HepG2 (cell line): ENCODE measurements at regions not wholly inside any gene's neighbourhood (a gene's known extent, or its start where the extent isn't known, plus 50 kb on each side); places are given as distances from the start of the nearest gene placed in this dataset.

ENCODE experiments used
- ATAC-seq: fragments of 200-7000 bp; cut with Tn5 transposase; 3 replicates; pipeline ENCODE4 v1.9.1; 2020; ENCODE audit warnings: mild to moderate bottlenecking, moderate library complexity
- BruUV-seq: library from RNA; stranded (reverse); fragments of 400-500 nt; replicated peaks from 2 replicates; lab custom pipeline; 2021; lab: Mats Ljungman, UMichigan
- CTCF ChIA-PET: fragments of 300-600 bp; formaldehyde crosslinking; extraction: SDS; loops from one replicate; lab custom pipeline; 2021; ENCODE audit warnings: low total read pairs, inconsistent platforms, low intra/inter-chr PET ratio; lab: Yijun Ruan, JAX
- POLR2A ChIA-PET: fragments of 350-600 bp; sonication (Branson Sonifier 250); formaldehyde crosslinking; loops from one replicate; lab custom pipeline; 2020; ENCODE audit warnings: antibody characterized with exemption, inconsistent platforms; lab: Yijun Ruan, JAX
- DNase-seq: peaks from one replicate; pipeline ENCODE4 v3.0.0-alpha.2; 2015; ENCODE audit warnings: low spot score
- FAIRE-seq: peaks from 3 replicates; lab custom pipeline; 2011; peaks lifted over from hg19 to GRCh38; lab: Jason Lieb, UNC
- H2AFZ ChIP-seq: one replicate; pipeline ENCODE4 v1.6.1; 2011; ENCODE audit warnings: low read length, inconsistent platforms
- H3K27ac ChIP-seq: fragments of 300-600 bp; 3 replicates; pipeline ENCODE4 v1.8.0; 2011; ENCODE audit warnings: mixed run types, mild to moderate bottlenecking, mixed read lengths, low read length, inconsistent platforms; ENCODE audit not compliant: insufficient read depth; ENCODE audit errors: extremely low read length
- H3K27me3 ChIP-seq, 2 experiments: fragments of 200-600 bp in 1 of 2; 2 replicates in 1 of 2; 3 replicates in 1 of 2; pipeline versions ENCODE4 v1.6.0 to v1.8.0; 2011; ENCODE audit warnings: low read length in 2 of 2, mild to moderate bottlenecking in 2 of 2, moderate library complexity in 2 of 2, inconsistent platforms in 1 of 2; ENCODE audit not compliant: insufficient read depth in 2 of 2, control insufficient read depth in 1 of 2
- H3K36me3 ChIP-seq, 2 experiments: fragments of 200-600 bp in 1 of 2; replicated peaks in 1 of 2; 2 replicates in 1 of 2; 3 replicates in 1 of 2; pipeline versions ENCODE4 v1.5.1 to v1.8.0; 2011; ENCODE audit warnings: low read length in 2 of 2, inconsistent platforms in 1 of 2; ENCODE audit not compliant: insufficient read depth in 2 of 2, control insufficient read depth in 1 of 2
- H3K4me1 ChIP-seq: 2 replicates; pipeline ENCODE4 v1.5.1; 2012; ENCODE audit warnings: low read length, inconsistent platforms; ENCODE audit not compliant: insufficient read depth
- H3K4me2 ChIP-seq: 2 replicates; pipeline ENCODE4 v1.6.0; 2011; ENCODE audit warnings: low read depth, low read length, inconsistent platforms
- H3K4me3 ChIP-seq, 3 experiments: fragments of 200-600 bp in 1 of 3; sonication (generic), shearing (Covaris generic) in 1 of 3; replicated peaks in 1 of 3; 2 replicates each; pipeline ENCODE4 v1.5.1; 2011 to 2016; ENCODE audit warnings: low read length in 3 of 3, inconsistent platforms in 2 of 3, low read depth in 2 of 3, mild to moderate bottlenecking in 2 of 3, control low read depth in 1 of 3, mixed read lengths in 1 of 3; ENCODE audit not compliant: insufficient read depth in 1 of 3
- H3K79me2 ChIP-seq: one replicate; pipeline ENCODE4 v1.6.1; 2011; ENCODE audit warnings: low read length, inconsistent platforms; ENCODE audit not compliant: insufficient read depth
- H3K9ac ChIP-seq: 2 replicates; pipeline ENCODE4 v1.6.0; 2011; ENCODE audit warnings: mild to moderate bottlenecking, low read depth, low read length, inconsistent platforms; ENCODE audit not compliant: insufficient read depth
- H3K9me3 ChIP-seq: 2 replicates; pipeline ENCODE4 v1.5.1; 2012; ENCODE audit warnings: mild to moderate bottlenecking, low read length
- H4K20me1 ChIP-seq: 2 replicates; pipeline ENCODE4 v1.6.0; 2011; ENCODE audit warnings: inconsistent platforms, mild to moderate bottlenecking, low read length, moderate library complexity; ENCODE audit not compliant: insufficient read depth
- ARID4A ChIP-seq: sonication (generic); formaldehyde crosslinking; IDR thresholded peaks from 2 replicates; pipeline ENCODE4 v1.5.0; 2020; ENCODE audit warnings: mild to moderate bottlenecking, missing genetic modification reagents, borderline replicate concordance
- ATF1 ChIP-seq: IDR thresholded peaks from 2 replicates; pipeline ENCODE4 v1.6.1; 2016; ENCODE audit warnings: mild to moderate bottlenecking, control low read depth
- EHMT2 ChIP-seq: fragments of 200-600 bp; sonication (generic); IDR thresholded peaks from 2 replicates; pipeline ENCODE4 v1.7.0; 2017; ENCODE audit warnings: antibody characterized with exemption, low read depth, low read length, borderline replicate concordance
- ELF3 ChIP-seq: IDR thresholded peaks from 2 replicates; pipeline ENCODE4 v1.6.1; 2016; ENCODE audit warnings: missing genetic modification reagents, missing compliant biosample characterization
- FOSL1 ChIP-seq: sonication (generic); formaldehyde crosslinking; IDR thresholded peaks from 2 replicates; pipeline ENCODE4 v1.9.0; 2021; ENCODE audit warnings: missing genetic modification reagents, borderline replicate concordance
- FOSL2 ChIP-seq: sonication (generic); formaldehyde crosslinking; IDR thresholded peaks from 2 replicates; pipeline ENCODE4 v1.4.0; 2020; ENCODE audit warnings: missing genetic modification reagents
- HNRNPLL ChIP-seq: fragments of 200-400 bp; formaldehyde crosslinking; IDR thresholded peaks from 2 replicates; pipeline ENCODE4 v1.6.1; 2017; ENCODE audit warnings: mild to moderate bottlenecking, low read depth, low read length; ENCODE audit not compliant: poor library complexity, severe bottlenecking
- NCOR1 ChIP-seq: fragments of 200-600 bp; sonication (generic); IDR thresholded peaks from 2 replicates; pipeline ENCODE4 v1.7.0; 2017; ENCODE audit warnings: antibody characterized with exemption, low read length, borderline replicate concordance
- PAX8 ChIP-seq: sonication (generic); formaldehyde crosslinking; IDR thresholded peaks from 2 replicates; pipeline ENCODE4 v1.8.0; 2022; ENCODE audit warnings: mild to moderate bottlenecking, missing genetic modification reagents, borderline replicate concordance
- RORA ChIP-seq: sonication (generic); formaldehyde crosslinking; IDR thresholded peaks from 2 replicates; pipeline ENCODE4 v1.5.0; 2020; ENCODE audit warnings: mild to moderate bottlenecking, missing genetic modification reagents, moderate library complexity
- TERF1 ChIP-seq: sonication (generic); formaldehyde crosslinking; IDR thresholded peaks from 2 replicates; pipeline ENCODE4 v1.8.0; 2022; ENCODE audit warnings: mild to moderate bottlenecking, missing genetic modification reagents, moderate library complexity
- TFDP1 ChIP-seq: IDR thresholded peaks from 2 replicates; pipeline ENCODE4 v1.6.1; 2016; ENCODE audit warnings: missing compliant biosample characterization, missing genetic modification reagents, borderline replicate concordance
- ZNF761 ChIP-seq: sonication (generic); formaldehyde crosslinking; conservative IDR thresholded peaks from 2 replicates; pipeline ENCODE4 v1.4.0; 2020; ENCODE audit warnings: mild to moderate bottlenecking, missing genetic modification reagents
- ZNF776 ChIP-seq: sonication (generic); formaldehyde crosslinking; IDR thresholded peaks from 2 replicates; pipeline ENCODE4 v1.4.0; 2020; ENCODE audit warnings: mild to moderate bottlenecking, missing genetic modification reagents
- ZSCAN31 ChIP-seq: sonication (generic); formaldehyde crosslinking; IDR thresholded peaks from 2 replicates; pipeline ENCODE4 v1.5.0; 2020; ENCODE audit warnings: low read depth, mild to moderate bottlenecking, missing genetic modification reagents
- WGBS: methylation state at CpG from one replicate; pipeline ENCODE4 v1.1.6; 2017; ENCODE audit warnings: low lambda C conversion rate; 5-methylcytosine and 5-hydroxymethylcytosine counted together
- in situ Hi-C: cut with HindIII; loops from 2 replicates; pipeline ENCODE4 v1.10.0; 2017; ENCODE audit warnings: low pct_unique_long_range_greater_than_20kb; ENCODE audit not compliant: extremely low pct_ligation_motif_present
- intact Hi-C: fragments of 100-400 bp; cut with micrococcal nuclease; formaldehyde crosslinking; loops from one replicate; pipeline ENCODE4 v1.10.0; 2022; ENCODE audit not compliant: unreplicated experiment

GRCh38 chr6:3533981-3534380 is 77.1 kb upstream of the SLC22A23 start:
- Histone ChIP-seq H3K9me3 (no peaks in the 10 kb centered on the region), H3K4me1 (no peaks in the 10 kb centered on the region), H3K27ac (no peak overlapping the region), H4K20me1 (no peaks in the 10 kb centered on the region)
- TF ChIP-seq ZNF776 (CRISPR knock-in tag) (no peak), ZSCAN31 (CRISPR knock-in tag) (no peak), ZNF761 (CRISPR knock-in tag) (no peak), HNRNPLL (no peak), FOSL2 (no peak), ARID4A (CRISPR knock-in tag) (no peak), TFDP1 (no peak), RORA (CRISPR knock-in tag) (no peak), ELF3 (CRISPR knock-in tag) (no peak), FOSL1 (no peak), PAX8 (no peak), NCOR1 (no peak), EHMT2 (no peak), TERF1 (CRISPR knock-in tag) (no peak), ATF1 (CRISPR knock-in tag) (no peak)
- TF ChIP-seq, all 625 proteins: peak for 0
- Histone ChIP-seq H3K4me3 (no peak overlapping the region), H3K27me3 (peaks cover 6 to 83% of the 10 kb centered on the region in 2 experiments; a peak in 3 of 5 replicates), H3K4me2 (no peak overlapping the region), H3K79me2 (no peaks in the 10 kb centered on the region), H3K9ac (no peak overlapping the region), H2AFZ (no peak overlapping the region), H3K36me3 (no peaks in the 10 kb centered on the region)
- FAIRE-seq = no peak
- BruUV-seq = no TSS peak
- in situ Hi-C loops = no loop called here
- intact Hi-C loops = no loop called here
- no peak for ATAC-seq
- 18% methylated on average over 6 of the region's 6 CpGs for WGBS
- no peak for DNase-seq
- CTCF ChIA-PET = no interaction called here
- POLR2A ChIA-PET = no interaction called here
